ENCODE measurements at regions not wholly inside any gene's neighbourhood (a gene's known extent, or its start where the extent isn't known, plus 50 kb on each side); places are given as distances from the start of the nearest gene placed in this dataset.

GRCh38 chr19:31718898-31719297, 369.7 kb upstream of the TSHZ3 start:
- Histone ChIP-seq H3K4me3 (no peak overlapping the region), H3K9me3 (no peaks in the 10 kb centered on the region), H3K27ac (no peak overlapping the region), H3K4me1 (no peaks in the 10 kb centered on the region), H3K27me3 (no peaks in the 10 kb centered on the region), H3K36me3 (ENCODE audit: low read depth, missing control alignments) (no peaks in the 10 kb centered on the region)
- 63 to 68% methylated on average over 10 of the region's 10 CpGs for WGBS, 2 donors
- intact Hi-C loops (cut with DNase I; ENCODE audit: low total_unique reads), result no loop called here
- DNase-seq, result no peak
- no peak for TF ChIP-seq CTCF (IDR thresholded peaks at IDR 0.05)
- TF ChIP-seq POLR2A (IDR thresholded peaks at IDR 0.05), result no peak

GRCh38 chr19:31723101-31723500, 373.9 kb upstream of the TSHZ3 start:
- no peak overlapping the region for H3K4me3 ChIP-seq
- intact Hi-C loops (cut with DNase I; ENCODE audit: low total_unique reads), result no loop called here
- TF ChIP-seq POLR2A (IDR thresholded peaks at IDR 0.05) (no peak), CTCF (IDR thresholded peaks at IDR 0.05) (no peak)
- no peaks in the 10 kb centered on the region for H3K27me3 ChIP-seq
- DNase-seq, result no peak
- H3K9me3 ChIP-seq, result no peaks in the 10 kb centered on the region
- H3K27ac ChIP-seq, result no peak overlapping the region
- 93 to 96% methylated on average over 1 of the region's 1 CpG for WGBS, 2 donors
- H3K36me3 ChIP-seq (ENCODE audit: low read depth, missing control alignments), result no peaks in the 10 kb centered on the region
- peaks cover 3% of the 10 kb centered on the region for H3K4me1 ChIP-seq

- H3K27ac ChIP-seq, result no peak overlapping the region
- no peak for TF ChIP-seq CTCF (IDR thresholded peaks at IDR 0.05)
- no peak for TF ChIP-seq POLR2A (IDR thresholded peaks at IDR 0.05)
- intact Hi-C loops (cut with DNase I; ENCODE audit: low total_unique reads), result no loop called here
- no peaks in the 10 kb centered on the region for H3K36me3 ChIP-seq (ENCODE audit: low read depth, missing control alignments)
- WGBS, 2 donors, result 35 to 36% methylated on average over 3 of the region's 3 CpGs
- no peaks in the 10 kb centered on the region for H3K27me3 ChIP-seq
- H3K9me3 ChIP-seq, result no peaks in the 10 kb centered on the region
- H3K4me1 ChIP-seq, result peaks cover 3% of the 10 kb centered on the region
- no peak overlapping the region for H3K4me3 ChIP-seq
- DNase-seq, result no peak
Measured at GRCh38 chr19:31725051-31725450, 375.8 kb upstream of the TSHZ3 start.

- TF ChIP-seq CTCF (IDR thresholded peaks at IDR 0.05), result no peak
- no peak for TF ChIP-seq POLR2A (IDR thresholded peaks at IDR 0.05)
- no peak overlapping the region for H3K27ac ChIP-seq
- no peaks in the 10 kb centered on the region for H3K27me3 ChIP-seq
- no peak for DNase-seq
- intact Hi-C loops (cut with DNase I; ENCODE audit: low total_unique reads), result no loop called here
- H3K4me1 ChIP-seq, result peaks cover 3% of the 10 kb centered on the region
- H3K36me3 ChIP-seq (ENCODE audit: low read depth, missing control alignments), result no peaks in the 10 kb centered on the region
- H3K4me3 ChIP-seq, result no peak overlapping the region
- no peaks in the 10 kb centered on the region for H3K9me3 ChIP-seq
- WGBS, 2 donors, result 66 to 89% methylated on average over 10 of the region's 10 CpGs
Measured at GRCh38 chr19:31727536-31727935, 378.3 kb upstream of the TSHZ3 start.

- no peaks in the 10 kb centered on the region for H3K27me3 ChIP-seq
- H3K4me1 ChIP-seq, result peaks cover 3% of the 10 kb centered on the region
- no peaks in the 10 kb centered on the region for H3K36me3 ChIP-seq (ENCODE audit: low read depth, missing control alignments)
- intact Hi-C loops (cut with DNase I; ENCODE audit: low total_unique reads), result no loop called here
- H3K27ac ChIP-seq, result no peak overlapping the region
- DNase-seq, result no peak
- no peak for TF ChIP-seq CTCF (IDR thresholded peaks at IDR 0.05)
- TF ChIP-seq POLR2A (IDR thresholded peaks at IDR 0.05), result no peak
- no peaks in the 10 kb centered on the region for H3K9me3 ChIP-seq
- 69 to 91% methylated on average over 2 of the region's 2 CpGs for WGBS, 2 donors
- no peak overlapping the region for H3K4me3 ChIP-seq
Measured at GRCh38 chr19:31730270-31730669, 381.0 kb upstream of the TSHZ3 start.
